Heart left ventricle (tissue), 13 donors: ENCODE measurements at regions not wholly inside any gene's neighbourhood (a gene's known extent, or its start where the extent isn't known, plus 50 kb on each side); places are given as distances from the start of the nearest gene placed in this dataset.

Source experiments
- CTCF ChIP-seq, 12 donors: fragments of 200-600 bp; sonication (generic) in 4 of 12; IDR thresholded peaks; one replicate each; pipeline versions ENCODE4 v1.5.0 to v1.8.0; 2018 to 2022; ENCODE audit warnings: antibody characterized with exemption in 12 of 12, mild to moderate bottlenecking in 5 of 12
- POLR2A ChIP-seq, 2 donors: fragments of 450-650 bp; IDR thresholded peaks; one replicate each; pipeline ENCODE4 v1.6.1; 2017; ENCODE audit warnings: antibody characterized with exemption in 2 of 2, mild to moderate bottlenecking in 2 of 2, moderate library complexity in 2 of 2
- donor health status: ischemic (EF 13 %, LVEDD 7.1; RV severe dilation, severe dysfunction).
- donor health status: DM: no; HTN: yes; CAD: no.
- donor health status: DM: no; HTN: no; CAD: no.
- donor health status: ischemic (EF 25% LVEDD 6.9; RV normal size, moderate dysfunction).
- donor health status: ischemic (EF 25% LVEDD 5.7; RV mildly dilated, moderate dysfunction).
- donor health status: ischemic (EF 35%, LVEDD 5.7; RV mildly dilated, moderate dysfunction).
- donor health status: nonischemic (EF 11% LVEDD 7.7; RV severe dilation, severe dysfunction).
- donor health status: DM: yes; HTN: yes; CAD: no.
- donor health status: PGD.
- donor health status: ischemic (EF 29% LVEDD 5.4; RV normal size, mild dysfunction).
- donor health status: nonischemic (EF 23%, LVEDD 6.1; RV moderate dilation, normal function).

- TF ChIP-seq CTCF (IDR thresholded peaks at IDR 0.05), result no peak
- no peak for TF ChIP-seq POLR2A (IDR thresholded peaks at IDR 0.05)
These were observed 604.4 kb upstream of the SPRY2 start for GRCh38 chr13:80945328-80945727.
